ENCODE measurements at regions not wholly inside any gene's neighbourhood (a gene's known extent, or its start where the extent isn't known, plus 50 kb on each side); places are given as distances from the start of the nearest gene placed in this dataset.
A peak's percentile ranks its signal among the peaks of the same experiment; 100 is the strongest.

- TF ChIP-seq IRF3 (IDR thresholded peaks at IDR 0.05) (no peak), ESRRA (IDR thresholded peaks at IDR 0.05; ENCODE audit: low read length) (no peak), SREBF1 (IDR thresholded peaks at IDR 0.05; ENCODE audit: low read length) (no peak), PAX5 (IDR thresholded peaks at IDR 0.05; ENCODE audit: borderline replicate concordance, low read depth, low read length) (peak; percentile 81), CTCF (IDR thresholded peaks at IDR 0.05 in 2 of 3, conservative IDR thresholded peaks at IDR 0.05 in 1 of 3; ENCODE audit: control insufficient read depth in 2 of 3, extremely low read depth in 1 of 3, insufficient read depth in 1 of 3, low read depth in 3 of 3, low read length in 3 of 3) (no peak), POU2F2 (IDR thresholded peaks at IDR 0.05; ENCODE audit: borderline replicate concordance, low read depth, low read length) (no peak), FOXM1 (IDR thresholded peaks at IDR 0.05; ENCODE audit: low read depth, low read length) (no peak), PML (IDR thresholded peaks at IDR 0.05; ENCODE audit: low read length) (no peak), RB1 (IDR thresholded peaks at IDR 0.05; ENCODE audit: borderline replicate concordance) (no peak), ZSCAN29 (IDR thresholded peaks at IDR 0.05) (no peak), ZBTB33 (IDR thresholded peaks at IDR 0.05) (no peak), MEF2A (IDR thresholded peaks at IDR 0.05; ENCODE audit: insufficient read depth, low read depth, low read length) (no peak)
Observed at GRCh38 chr14:22071006-22071405, 397.4 kb upstream of the OR4E1 start (continued).
